Keratinocyte (primary cell): ENCODE measurements at regions not wholly inside any gene's neighbourhood (a gene's known extent, or its start where the extent isn't known, plus 50 kb on each side); places are given as distances from the start of the nearest gene placed in this dataset.

ENCODE experiments used
- DNase-seq: peaks from one replicate; pipeline ENCODE4 v3.0.0-alpha.2; 2011; ENCODE audit warnings: low read depth, missing footprints, low spot score
- FAIRE-seq: peaks from 2 replicates; lab custom pipeline; 2011; peaks lifted over from hg19 to GRCh38; lab: Jason Lieb, UNC
- H2AFZ ChIP-seq: 2 replicates; pipeline ENCODE4 v1.6.0; 2012; ENCODE audit warnings: low read length, control low read depth, inconsistent platforms; ENCODE audit not compliant: control insufficient read depth
- H3K27ac ChIP-seq: 2 replicates; pipeline ENCODE4 v1.5.1; 2011; ENCODE audit warnings: low read length; ENCODE audit not compliant: control insufficient read depth, insufficient read depth
- H3K27me3 ChIP-seq: 3 replicates; pipeline ENCODE4 v1.6.0; 2011; ENCODE audit warnings: low read length; ENCODE audit not compliant: control insufficient read depth, insufficient read depth; ENCODE audit errors: extremely low read depth
- H3K36me3 ChIP-seq, 2 experiments: 2 replicates in 1 of 2; 3 replicates in 1 of 2; pipeline ENCODE4 v1.5.1; 2011; ENCODE audit warnings: low read length in 2 of 2, mild to moderate bottlenecking in 1 of 2; ENCODE audit not compliant: control insufficient read depth in 2 of 2, insufficient read depth in 2 of 2; ENCODE audit errors: extremely low read depth in 1 of 2
- H3K4me1 ChIP-seq: 3 replicates; pipeline ENCODE4 v1.5.1; 2011; ENCODE audit warnings: low read length; ENCODE audit not compliant: control insufficient read depth, insufficient read depth; ENCODE audit errors: extremely low read depth
- H3K4me2 ChIP-seq: 3 replicates; pipeline ENCODE4 v1.6.0; 2011; ENCODE audit warnings: low read depth, low read length; ENCODE audit not compliant: control insufficient read depth, insufficient read depth; ENCODE audit errors: extremely low read depth
- H3K4me3 ChIP-seq, 3 experiments: fragments of 200-600 bp in 1 of 3; sonication (generic) in 1 of 3; 2 replicates in 2 of 3; 3 replicates in 1 of 3; pipeline ENCODE4 v1.5.1; 2011 to 2016; ENCODE audit warnings: low read length in 3 of 3, mild to moderate bottlenecking in 3 of 3, control low read depth in 2 of 3, inconsistent platforms in 1 of 3, low read depth in 1 of 3, mixed read lengths in 1 of 3, mixed run types in 1 of 3, moderate library complexity in 1 of 3; ENCODE audit not compliant: control insufficient read depth in 2 of 3, insufficient read depth in 2 of 3; ENCODE audit errors: extremely low read depth in 1 of 3
- H3K79me2 ChIP-seq: 2 replicates; pipeline ENCODE4 v1.6.0; 2012; ENCODE audit warnings: low read length; ENCODE audit not compliant: control insufficient read depth, insufficient read depth
- H3K9ac ChIP-seq: 3 replicates; pipeline ENCODE4 v1.6.0; 2011; ENCODE audit warnings: low read length; ENCODE audit not compliant: control insufficient read depth, insufficient read depth; ENCODE audit errors: extremely low read depth
- H3K9me1 ChIP-seq: 3 replicates; pipeline ENCODE4 v1.6.0; 2011; ENCODE audit warnings: low read length; ENCODE audit not compliant: control insufficient read depth, insufficient read depth; ENCODE audit errors: extremely low read depth
- H3K9me3 ChIP-seq: 2 replicates; pipeline ENCODE4 v1.5.1; 2012; ENCODE audit warnings: low read depth, low read length; ENCODE audit not compliant: control insufficient read depth
- H4K20me1 ChIP-seq: 3 replicates; pipeline ENCODE4 v1.6.0; 2011; ENCODE audit warnings: low read length; ENCODE audit not compliant: control insufficient read depth, insufficient read depth; ENCODE audit errors: extremely low read depth
- CTCF ChIP-seq, 3 experiments: IDR thresholded peaks in 1 of 3; conservative IDR thresholded peaks in 1 of 3; optimal IDR thresholded peaks in 1 of 3; 2 replicates in 2 of 3; 3 replicates in 1 of 3; pipeline versions ENCODE3 to v1.5.1; 2011; ENCODE audit warnings: low read length in 3 of 3, mild to moderate bottlenecking in 3 of 3, moderate library complexity in 2 of 3, control low read depth in 1 of 3, inconsistent platforms in 1 of 3; ENCODE audit not compliant: insufficient read depth in 2 of 3; ENCODE audit errors: extremely low read depth in 1 of 3
- EZH2 ChIP-seq: IDR thresholded peaks from one replicate; pipeline ENCODE4 v1.6.1; 2012; ENCODE audit warnings: inconsistent platforms, mild to moderate bottlenecking, low read length, moderate library complexity
- dilution Hi-C: fragments of 300-500 bp; cut with MboI; formaldehyde crosslinking; loops from one replicate; pipeline ENCODE4 v1.7.0; 2020; ENCODE audit warnings: low sequenced_read_pairs; ENCODE audit not compliant: extremely low pct_ligation_motif_present

GRCh38 chr17:15076991-15077663 lies 188.0 kb downstream of the PMP22 start:
- Histone ChIP-seq H3K79me2 (no peaks in the 10 kb centered on the region), H3K9ac (no peak overlapping the region), H3K36me3 (no peaks in the 10 kb centered on the region), H4K20me1 (no peaks in the 10 kb centered on the region), H3K4me1 (no peaks in the 10 kb centered on the region), H3K9me3 (no peaks in the 10 kb centered on the region), H3K27me3 (no peaks in the 10 kb centered on the region), H2AFZ (no peak overlapping the region), H3K9me1 (no peaks in the 10 kb centered on the region), H3K4me3 (no peak overlapping the region), H3K4me2 (no peak overlapping the region), H3K27ac (no peak overlapping the region)
- TF ChIP-seq EZH2 (no peak), CTCF (optimal IDR thresholded peaks at IDR 0.05 in 1 of 3, IDR thresholded peaks at IDR 0.05 in 1 of 3, conservative IDR thresholded peaks at IDR 0.05 in 1 of 3; ENCODE audit: extremely low read depth in 1 of 3, insufficient read depth in 2 of 3, low read length in 3 of 3) (no peak)
- dilution Hi-C loops = no loop called here
- FAIRE-seq (no peak), DNase-seq (no peak)

GRCh38 chr17:15051933-15052332 lies 213.2 kb downstream of the PMP22 start:
- TF ChIP-seq CTCF (optimal IDR thresholded peaks at IDR 0.05 in 1 of 3, IDR thresholded peaks at IDR 0.05 in 1 of 3, conservative IDR thresholded peaks at IDR 0.05 in 1 of 3; ENCODE audit: extremely low read depth in 1 of 3, insufficient read depth in 2 of 3, low read length in 3 of 3) (no peak), EZH2 (no peak)
- no peak for FAIRE-seq
- Histone ChIP-seq H3K27ac (no peak overlapping the region), H2AFZ (no peak overlapping the region), H3K4me3 (no peak overlapping the region), H3K79me2 (no peaks in the 10 kb centered on the region), H3K9me3 (no peaks in the 10 kb centered on the region), H3K4me2 (no peak overlapping the region), H3K36me3 (no peaks in the 10 kb centered on the region), H4K20me1 (no peaks in the 10 kb centered on the region), H3K9ac (no peak overlapping the region), H3K9me1 (no peaks in the 10 kb centered on the region), H3K27me3 (no peaks in the 10 kb centered on the region), H3K4me1 (no peaks in the 10 kb centered on the region)
- dilution Hi-C loops = no loop called here
- DNase-seq = no peak
